Stimulated activated naive CD8-positive, alpha-beta T cell treated with anti-CD3 and anti-CD28 coated beads, Interleukin-15, Interleukin-2, amounts not matched to agents 100 U/mL and 50 U/mL, for 24 hours (primary cell): ENCODE measurements at regions not wholly inside any gene's neighbourhood (a gene's known extent, or its start where the extent isn't known, plus 50 kb on each side); places are given as distances from the start of the nearest gene placed in this dataset.
"Not testable (repeated sequence)": the region's sequence is repeated elsewhere in the genome, so short reads cannot be mapped to it uniquely, and the experiment has no call there.

ENCODE experiments used
- ATAC-seq: fragments of 150-1000 bp; cut with Tn5 transposase; one replicate; pipeline ENCODE4 v1.10.0; 2021
- DNase-seq: peaks from one replicate; pipeline ENCODE4 v3.0.0; 2021

GRCh38 chr6:167229586-167229985, 61.5 kb upstream of the UNC93A start:
- ATAC-seq (no peak), DNase-seq (no peak)

GRCh38 chr6:167230288-167230687, 60.8 kb upstream of the UNC93A start:
- DNase-seq (no peak), ATAC-seq (no peak)

DNA sequence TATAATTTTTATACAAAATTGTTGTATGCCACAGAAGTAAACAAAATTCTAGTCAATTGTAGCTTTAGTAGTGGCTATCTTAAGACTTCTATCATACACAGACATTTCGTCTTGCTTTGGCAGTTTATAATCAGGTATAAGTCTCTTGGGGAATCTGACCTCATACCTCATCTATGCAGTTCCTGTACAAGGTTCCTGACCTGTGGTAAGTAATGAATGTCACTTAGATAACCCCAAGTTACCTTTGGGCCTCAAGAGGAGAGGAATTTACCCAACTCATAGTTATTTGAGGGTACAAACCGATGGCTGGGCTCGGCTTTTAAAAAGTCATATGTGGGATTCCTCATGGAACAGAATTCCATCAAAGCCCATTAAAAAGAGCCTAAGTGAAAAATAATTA, 58.8 kb upstream of the UNC93A start:
- DNase-seq (no peak), ATAC-seq (no peak)

GRCh38 chr6:167233490-167233889, 57.6 kb upstream of the UNC93A start:
- no peak for ATAC-seq

DNA sequence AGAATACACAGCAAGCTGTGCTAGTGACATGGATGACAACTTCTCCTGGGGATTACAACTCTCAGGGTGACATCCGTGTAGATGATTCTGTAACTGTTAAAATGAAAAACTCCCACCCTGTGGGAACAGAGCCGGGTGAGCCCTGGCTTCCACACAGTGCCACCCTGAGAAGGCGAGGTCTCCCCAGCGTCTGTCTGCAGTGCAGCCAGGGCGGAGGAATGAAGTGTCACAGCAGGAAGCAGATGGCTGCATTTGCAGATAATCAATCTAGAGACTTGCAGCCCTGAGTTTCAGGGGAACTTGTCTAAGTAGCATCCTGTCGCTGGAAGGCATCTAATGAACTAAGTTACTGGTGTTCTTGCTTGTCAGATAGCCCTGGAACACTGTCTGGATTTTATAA, 56.5 kb upstream of the UNC93A start:
- not testable (repeated sequence) for DNase-seq, ATAC-seq

More at GRCh38 chr6:167233490-167233889, 57.6 kb upstream of the UNC93A start:
- DNase-seq = no peak

GRCh38 chr6:167235005-167235404, 56.1 kb upstream of the UNC93A start:
- ATAC-seq = no peak
- no peak for DNase-seq

DNA sequence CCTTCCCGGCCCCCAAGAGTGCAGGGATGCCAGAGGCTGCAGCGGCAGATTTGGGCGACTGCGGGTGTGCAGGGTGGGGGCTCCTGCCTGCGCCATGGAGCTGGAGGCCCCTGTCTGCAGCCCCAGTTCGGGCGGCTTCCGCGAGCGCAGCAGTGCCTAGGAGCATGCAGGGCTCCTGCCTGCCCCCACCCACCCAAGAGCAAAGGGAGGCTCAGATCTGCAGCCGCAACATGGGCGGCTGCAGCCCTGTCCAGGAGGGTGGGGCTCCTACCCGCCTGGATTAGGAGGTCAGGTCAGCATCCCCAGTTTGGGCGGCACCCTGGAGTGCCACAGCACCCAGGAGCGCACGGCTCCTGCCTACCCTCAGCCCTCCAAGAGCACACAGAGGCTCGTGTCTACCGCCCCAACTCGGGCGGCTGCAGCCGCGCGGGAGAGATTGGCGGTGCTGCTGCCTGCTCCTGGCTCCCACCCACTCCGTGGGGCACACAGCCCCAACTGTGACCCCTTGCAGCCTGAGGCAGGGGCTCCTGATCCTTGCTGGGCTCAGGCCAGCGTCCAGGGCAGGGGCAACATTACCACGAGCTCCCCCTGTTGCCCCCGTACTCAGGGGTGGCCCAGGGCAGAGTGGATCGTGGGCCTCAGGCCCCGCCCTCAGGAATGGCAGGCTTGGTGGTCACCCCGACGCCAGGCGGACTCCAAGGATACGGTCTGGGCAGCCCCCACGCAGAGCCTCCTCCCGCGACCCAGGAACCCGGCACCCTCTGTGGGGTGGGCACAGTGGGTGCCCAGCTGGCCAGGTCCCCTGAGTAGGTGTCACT, 55.5 kb upstream of the UNC93A start:
- no peak for DNase-seq
- ATAC-seq = peak; percentile 32

DNA sequence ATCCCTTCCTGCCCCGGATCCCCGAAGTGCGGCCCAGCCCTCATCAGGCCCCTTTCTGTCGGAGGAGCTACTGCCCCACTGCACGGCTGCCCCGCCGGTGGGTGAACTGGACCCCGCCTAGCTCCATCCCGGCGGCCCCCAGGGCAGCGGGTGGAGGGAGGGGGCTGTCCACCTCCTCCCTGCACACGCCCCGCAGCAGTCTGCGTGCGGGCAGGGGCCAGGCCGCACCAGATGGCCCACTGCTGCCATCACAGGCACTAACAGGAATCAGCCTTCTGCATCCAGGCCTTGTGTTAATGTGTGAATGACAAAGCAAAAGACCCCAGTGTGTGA, 54.9 kb upstream of the UNC93A start:
- no peak for ATAC-seq
- DNase-seq = no peak

DNA sequence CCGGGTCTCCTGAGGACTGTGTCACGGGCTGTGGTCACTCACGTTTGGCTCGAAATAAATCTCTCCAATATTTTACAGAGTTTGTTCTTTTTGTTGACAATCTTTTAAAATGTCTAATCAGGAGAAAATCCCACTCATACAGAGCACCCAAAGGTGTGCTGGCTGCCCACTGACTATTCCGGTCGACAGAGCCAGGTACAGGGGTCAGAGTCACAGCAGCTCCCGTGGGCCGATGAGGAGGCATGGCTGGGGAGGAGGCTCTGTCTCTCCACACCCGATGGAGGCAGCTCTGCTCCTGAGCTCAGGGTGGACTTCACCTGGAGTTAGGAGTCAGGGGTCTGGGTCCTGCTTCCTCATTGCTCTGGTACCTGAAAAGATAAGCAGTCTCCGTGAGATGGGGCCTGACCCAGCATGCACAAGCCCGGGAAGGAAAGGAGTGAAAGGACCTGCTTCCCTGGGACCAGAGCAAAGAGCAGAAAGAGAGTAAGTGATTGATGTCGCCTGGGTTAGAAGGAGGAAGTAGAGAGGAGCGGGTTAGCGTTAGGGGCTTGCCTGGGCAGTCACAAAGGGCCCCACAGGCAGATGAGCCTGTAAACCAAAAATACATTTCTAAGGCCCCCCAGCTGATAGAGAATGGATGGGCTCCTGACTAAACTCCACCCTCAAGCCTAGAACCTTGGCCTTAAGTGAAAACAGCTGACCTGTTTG, 53.5 kb upstream of the UNC93A start:
- no peak for DNase-seq
- no peak for ATAC-seq

- no peak for ATAC-seq
- no peak for DNase-seq
Observed at GRCh38 chr6:167238146-167238693, 52.9 kb upstream of the UNC93A start.

GRCh38 chr6:167238694-167239467, 52.2 kb upstream of the UNC93A start:
- DNase-seq (no peak), ATAC-seq (no peak)

DNA sequence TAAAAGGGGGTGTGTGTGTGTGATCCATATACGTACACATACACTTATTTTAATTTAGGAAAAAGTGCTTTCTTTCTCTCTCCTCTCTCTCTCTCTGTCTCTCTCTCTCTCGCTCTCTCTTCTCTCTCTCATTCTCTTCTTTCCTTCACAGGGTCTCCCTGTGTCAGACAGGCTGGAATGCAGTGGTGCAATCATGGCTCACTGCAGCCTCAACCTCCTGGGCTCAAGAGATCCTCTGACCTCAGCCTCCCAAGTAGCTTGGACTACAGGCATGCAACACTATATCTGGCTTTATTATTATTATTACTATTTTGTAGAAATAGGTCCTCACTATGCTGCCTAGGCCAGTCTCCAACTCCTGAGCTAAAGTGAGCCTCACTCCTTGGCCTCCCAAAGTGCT, 51.6 kb upstream of the UNC93A start:
- not testable (repeated sequence) for ATAC-seq, DNase-seq

DNA sequence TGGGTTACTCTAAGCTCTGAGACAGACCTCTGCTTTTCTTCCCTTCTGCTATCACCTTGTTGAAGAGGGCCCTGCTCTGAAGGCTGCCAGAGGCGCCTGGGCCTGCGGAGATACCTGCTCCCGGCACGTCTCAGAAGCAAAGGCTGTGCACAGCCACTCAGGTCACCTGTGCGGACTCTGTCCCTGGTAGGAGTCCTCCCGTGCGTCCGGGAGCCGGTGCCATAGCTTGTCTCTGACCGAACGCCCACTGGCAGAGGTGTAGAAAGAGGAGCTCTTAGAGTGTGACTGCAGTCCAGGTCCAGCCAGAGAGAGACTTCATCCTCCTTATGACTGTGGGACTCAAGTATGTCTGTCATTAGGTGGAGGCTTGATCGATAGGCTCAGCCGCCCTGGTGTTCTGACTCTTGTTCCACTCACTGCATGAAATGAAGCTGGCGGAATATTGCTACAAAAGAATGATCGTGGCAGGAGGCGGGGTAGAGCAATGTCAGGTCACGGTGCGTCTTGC, 51.0 kb upstream of the UNC93A start:
- DNase-seq (no peak), ATAC-seq (no peak)
